ENCODE measurements at regions not wholly inside any gene's neighbourhood (a gene's known extent, or its start where the extent isn't known, plus 50 kb on each side); places are given as distances from the start of the nearest gene placed in this dataset.

GRCh38 chr6:26224940-26225847, 138.0 kb downstream of the HFE start:
- no peak for TF ChIP-seq CTCF (conservative IDR thresholded peaks at IDR 0.05)
- TF ChIP-seq EZH2 (IDR thresholded peaks at IDR 0.05; ENCODE audit: low read depth): no peak
